Ascending aorta (tissue), 2 donors: ENCODE measurements at regions not wholly inside any gene's neighbourhood (a gene's known extent, or its start where the extent isn't known, plus 50 kb on each side); places are given as distances from the start of the nearest gene placed in this dataset.

Experiments
- DNase-seq, 2 donors: peaks; one replicate each; pipeline ENCODE4 v3.0.0-alpha.2; 2019; ENCODE audit warnings: low spot score in 2 of 2
- H3K27ac ChIP-seq, 2 donors: fragments of 200-600 bp; sonication (generic); one replicate each; pipeline ENCODE4 v1.5.1; 2016 to 2017; ENCODE audit warnings: mild to moderate bottlenecking in 1 of 2
- H3K27me3 ChIP-seq: fragments of 200-600 bp; sonication (generic); one replicate; pipeline ENCODE4 v1.5.1; 2017
- H3K36me3 ChIP-seq, 2 donors: fragments of 200-600 bp; sonication (generic); one replicate each; pipeline ENCODE4 v1.5.1; 2016
- H3K4me1 ChIP-seq, 2 donors: fragments of 200-600 bp; sonication (generic); one replicate each; pipeline ENCODE4 v1.5.1; 2016 to 2017; ENCODE audit warnings: mild to moderate bottlenecking in 1 of 2
- H3K4me3 ChIP-seq, 2 donors: fragments of 200-600 bp; sonication (generic); one replicate each; pipeline ENCODE4 v1.5.1; 2016 to 2017; ENCODE audit warnings: mild to moderate bottlenecking in 1 of 2
- H3K9me3 ChIP-seq, 2 donors: fragments of 200-600 bp; sonication (generic); one replicate each; pipeline ENCODE4 v1.5.1; 2016
- intact Hi-C: fragments of 100-400 bp; cut with DNase I; formaldehyde crosslinking; loops from one replicate; pipeline ENCODE4 v1.15.1; 2023
- TF ChIP-seq, protein P1 (sequence below), 3 experiments: fragments of 200-600 bp in 2 of 3; fragments of 450-650 bp in 1 of 3; sonication (generic) in 2 of 3; IDR thresholded peaks; one replicate each; pipeline ENCODE4 v1.5.1; 2016 to 2019; ENCODE audit warnings: antibody characterized with exemption in 3 of 3, mild to moderate bottlenecking in 1 of 3, moderate library complexity in 1 of 3

- intact Hi-C loops = no loop called here
- DNase-seq = no peak
- no peak overlapping the region for H3K4me3 ChIP-seq
- TF ChIP-seq, protein P1, sequence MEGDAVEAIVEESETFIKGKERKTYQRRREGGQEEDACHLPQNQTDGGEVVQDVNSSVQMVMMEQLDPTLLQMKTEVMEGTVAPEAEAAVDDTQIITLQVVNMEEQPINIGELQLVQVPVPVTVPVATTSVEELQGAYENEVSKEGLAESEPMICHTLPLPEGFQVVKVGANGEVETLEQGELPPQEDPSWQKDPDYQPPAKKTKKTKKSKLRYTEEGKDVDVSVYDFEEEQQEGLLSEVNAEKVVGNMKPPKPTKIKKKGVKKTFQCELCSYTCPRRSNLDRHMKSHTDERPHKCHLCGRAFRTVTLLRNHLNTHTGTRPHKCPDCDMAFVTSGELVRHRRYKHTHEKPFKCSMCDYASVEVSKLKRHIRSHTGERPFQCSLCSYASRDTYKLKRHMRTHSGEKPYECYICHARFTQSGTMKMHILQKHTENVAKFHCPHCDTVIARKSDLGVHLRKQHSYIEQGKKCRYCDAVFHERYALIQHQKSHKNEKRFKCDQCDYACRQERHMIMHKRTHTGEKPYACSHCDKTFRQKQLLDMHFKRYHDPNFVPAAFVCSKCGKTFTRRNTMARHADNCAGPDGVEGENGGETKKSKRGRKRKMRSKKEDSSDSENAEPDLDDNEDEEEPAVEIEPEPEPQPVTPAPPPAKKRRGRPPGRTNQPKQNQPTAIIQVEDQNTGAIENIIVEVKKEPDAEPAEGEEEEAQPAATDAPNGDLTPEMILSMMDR (IDR thresholded peaks at IDR 0.05) = no peak
- no peaks in the 10 kb centered on the region for H3K9me3 ChIP-seq
- no peaks in the 10 kb centered on the region for H3K4me1 ChIP-seq
- H3K36me3 ChIP-seq = no peaks in the 10 kb centered on the region
- H3K27me3 ChIP-seq = no peaks in the 10 kb centered on the region
- H3K27ac ChIP-seq = no peak overlapping the region
These were observed 51.3 kb upstream of the HMGXB4 start for GRCh38 chr22:35205961-35206360.

DNA sequence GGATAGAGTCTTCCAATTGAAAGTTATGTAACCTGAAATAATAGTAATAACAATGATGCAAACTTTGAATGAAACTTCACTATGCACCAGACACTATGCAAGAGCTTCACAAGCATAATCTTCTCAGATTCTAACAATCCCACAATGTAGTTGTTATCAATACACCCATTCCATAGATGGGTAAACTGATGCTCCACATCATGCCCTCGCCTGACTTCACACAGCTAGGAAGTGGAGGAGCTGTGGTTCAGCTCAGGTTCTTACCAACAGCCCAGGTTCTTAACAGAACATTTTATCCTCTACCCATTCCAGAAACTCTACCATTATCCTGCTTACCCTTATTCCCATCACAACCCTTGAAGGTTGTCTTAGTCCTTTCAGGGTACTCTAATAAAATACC, 50.4 kb upstream of the HMGXB4 start:
- Histone ChIP-seq H3K9me3 (no peaks in the 10 kb centered on the region), H3K27me3 (no peaks in the 10 kb centered on the region), H3K36me3 (no peaks in the 10 kb centered on the region), H3K27ac (no peak overlapping the region), H3K4me1 (no peaks in the 10 kb centered on the region), H3K4me3 (no peak overlapping the region)
- no peak for DNase-seq
- intact Hi-C loops = no loop called here
- TF ChIP-seq, protein P1 (IDR thresholded peaks at IDR 0.05) = no peak
